IMR-90 (cell line): ENCODE measurements at regions not wholly inside any gene's neighbourhood (a gene's known extent, or its start where the extent isn't known, plus 50 kb on each side); places are given as distances from the start of the nearest gene placed in this dataset.

ENCODE experiments used
- ATAC-seq: fragments of 200-7000 bp; cut with Tn5 transposase; 2 replicates; pipeline ENCODE4 v1.9.1; 2020; ENCODE audit warnings: low read depth, mild to moderate bottlenecking, moderate library complexity
- BruUV-seq: library from RNA; stranded (reverse); fragments of 400-500 nt; replicated peaks from 2 replicates; lab custom pipeline; 2021; lab: Mats Ljungman, UMichigan
- CTCF ChIA-PET: fragments of 300-600 bp; formaldehyde crosslinking; extraction: SDS; loops from one replicate; lab custom pipeline; 2021; ENCODE audit warnings: antibody characterized with exemption; lab: Yijun Ruan, JAX
- POLR2A ChIA-PET: fragments of 300-600 bp; sonication (Branson Sonifier 250); formaldehyde crosslinking; loops from one replicate; lab custom pipeline; 2022; ENCODE audit warnings: antibody characterized with exemption; ENCODE audit not compliant: unreplicated experiment; lab: Charles Lee
- DNase-seq: peaks from one replicate; pipeline ENCODE4 v3.0.0; 2013
- H2AFZ ChIP-seq: replicated peaks from 2 replicates; pipeline ENCODE3; 2013; ENCODE audit warnings: low read length, mild to moderate bottlenecking; ENCODE audit not compliant: poor library complexity
- H2AK5ac ChIP-seq: 2 replicates; pipeline ENCODE4 v1.6.1; 2013; ENCODE audit warnings: low read depth, low read length, inconsistent platforms
- H2AK9ac ChIP-seq: replicated peaks from 2 replicates; pipeline ENCODE3; 2013; ENCODE audit warnings: mild to moderate bottlenecking, low read depth, low read length, moderate library complexity; ENCODE audit not compliant: poor library complexity
- H2BK120ac ChIP-seq: 2 replicates; pipeline ENCODE4 v1.6.1; 2013; ENCODE audit warnings: low read depth, low read length, inconsistent platforms
- H2BK15ac ChIP-seq: 3 replicates; pipeline ENCODE4 v1.6.1; 2013; ENCODE audit warnings: low read depth, low read length, inconsistent platforms
- H2BK20ac ChIP-seq: 2 replicates; pipeline ENCODE4 v1.6.1; 2013; ENCODE audit warnings: low read depth, mild to moderate bottlenecking, inconsistent platforms, low read length, moderate library complexity
- H2BK5ac ChIP-seq: 2 replicates; pipeline ENCODE4 v1.6.1; 2013; ENCODE audit warnings: mild to moderate bottlenecking, low read depth, low read length, inconsistent platforms; ENCODE audit not compliant: poor library complexity, severe bottlenecking
- H3K14ac ChIP-seq: replicated peaks from 2 replicates; pipeline ENCODE4 v1.6.1; 2013; ENCODE audit warnings: low read depth, low read length, inconsistent platforms
- H3K18ac ChIP-seq: 2 replicates; pipeline ENCODE4 v1.6.1; 2013; ENCODE audit warnings: low read depth, low read length, control low read depth
- H3K23ac ChIP-seq: 2 replicates; pipeline ENCODE4 v1.6.1; 2013; ENCODE audit warnings: low read depth, low read length, inconsistent platforms
- H3K27ac ChIP-seq: 2 replicates; pipeline ENCODE4 v1.5.1; 2013; ENCODE audit warnings: mild to moderate bottlenecking, control low read depth, low read length; ENCODE audit not compliant: insufficient read depth
- H3K27me3 ChIP-seq: 2 replicates; pipeline ENCODE4 v1.6.1; 2013; ENCODE audit warnings: low read length; ENCODE audit not compliant: control insufficient read depth, insufficient read depth
- H3K36me3 ChIP-seq: 2 replicates; pipeline ENCODE4 v1.6.1; 2013; ENCODE audit warnings: low read length, mixed read lengths; ENCODE audit not compliant: control insufficient read depth, insufficient read depth
- H3K4ac ChIP-seq: 2 replicates; pipeline ENCODE4 v1.6.1; 2013; ENCODE audit warnings: low read depth, low read length, inconsistent platforms
- H3K4me1 ChIP-seq: 2 replicates; pipeline ENCODE4 v1.6.1; 2013; ENCODE audit warnings: low read length, mixed read lengths; ENCODE audit not compliant: control insufficient read depth, insufficient read depth
- H3K4me2 ChIP-seq: 2 replicates; pipeline ENCODE4 v1.6.1; 2013; ENCODE audit warnings: low read depth, mild to moderate bottlenecking, control low read depth, low read length, moderate library complexity
- H3K4me3 ChIP-seq: 2 replicates; pipeline ENCODE4 v1.5.1; 2013; ENCODE audit warnings: low read depth, mild to moderate bottlenecking, control low read depth, low read length, moderate library complexity; ENCODE audit not compliant: insufficient read depth
- H3K56ac ChIP-seq: 2 replicates; pipeline ENCODE4 v1.6.1; 2013; ENCODE audit warnings: low read length, inconsistent platforms; ENCODE audit not compliant: insufficient read depth; ENCODE audit errors: extremely low read depth
- H3K79me1 ChIP-seq, 2 experiments: 2 replicates each; pipeline ENCODE4 v1.6.1; 2013; ENCODE audit warnings: low read length in 2 of 2, inconsistent platforms in 1 of 2, low read depth in 1 of 2
- H3K9ac ChIP-seq: 2 replicates; pipeline ENCODE4 v1.6.1; 2013; ENCODE audit warnings: low read depth, low read length, control low read depth
- H3K9me1 ChIP-seq: 2 replicates; pipeline ENCODE4 v1.6.1; 2013; ENCODE audit warnings: low read length, inconsistent platforms; ENCODE audit not compliant: insufficient read depth
- H3K9me3 ChIP-seq: 2 replicates; pipeline ENCODE4 v1.6.1; 2013; ENCODE audit warnings: low read length; ENCODE audit not compliant: control insufficient read depth, insufficient read depth
- H4K20me1 ChIP-seq: 2 replicates; pipeline ENCODE4 v1.6.1; 2013; ENCODE audit warnings: low read length, inconsistent platforms; ENCODE audit not compliant: insufficient read depth
- H4K5ac ChIP-seq: 2 replicates; pipeline ENCODE4 v1.6.1; 2013; ENCODE audit warnings: mild to moderate bottlenecking, low read depth, low read length, control low read depth
- H4K8ac ChIP-seq, 2 experiments: 2 replicates each; pipeline ENCODE4 v1.6.1; 2013; ENCODE audit warnings: low read depth in 2 of 2, low read length in 2 of 2, control low read depth in 1 of 2, inconsistent platforms in 1 of 2
- H4K91ac ChIP-seq: 2 replicates; pipeline ENCODE4 v1.6.1; 2013; ENCODE audit warnings: low read depth, low read length, inconsistent platforms; ENCODE audit not compliant: insufficient read depth
- WGBS, 2 experiments: methylation state at CpG; one replicate each; pipeline versions ENCODE4 v1.1.5 to v1.1.7; 2013; ENCODE audit warnings: missing lambda C conversion rate in 2 of 2; ENCODE audit not compliant: insufficient read length in 1 of 2; ENCODE audit errors: extremely low coverage in 2 of 2; 5-methylcytosine and 5-hydroxymethylcytosine counted together
- dilution Hi-C: fragments of 300-500 bp; cut with HindIII; formaldehyde crosslinking; loops from one replicate; pipeline ENCODE4 v1.14.3; 2018; ENCODE audit warnings: low sequenced_read_pairs; ENCODE audit not compliant: unreplicated experiment
- in situ Hi-C: fragments of 300-500 bp; cut with MboI; formaldehyde crosslinking; loops from 3 replicates; pipeline ENCODE4 v1.14.3; 2019; ENCODE audit warnings: low sequenced_read_pairs, inconsistent platforms, mixed read lengths
- intact Hi-C: fragments of 100-400 bp; cut with micrococcal nuclease; formaldehyde crosslinking; loops from 2 replicates; pipeline ENCODE4 v1.10.0; 2022
- TF ChIP-seq, protein P1 (sequence below): fragments of 150-350 bp; IDR thresholded peaks from 2 replicates; pipeline ENCODE4 v1.6.1; 2016; ENCODE audit warnings: low read depth, mild to moderate bottlenecking, low read length, moderate library complexity, borderline replicate concordance

DNA sequence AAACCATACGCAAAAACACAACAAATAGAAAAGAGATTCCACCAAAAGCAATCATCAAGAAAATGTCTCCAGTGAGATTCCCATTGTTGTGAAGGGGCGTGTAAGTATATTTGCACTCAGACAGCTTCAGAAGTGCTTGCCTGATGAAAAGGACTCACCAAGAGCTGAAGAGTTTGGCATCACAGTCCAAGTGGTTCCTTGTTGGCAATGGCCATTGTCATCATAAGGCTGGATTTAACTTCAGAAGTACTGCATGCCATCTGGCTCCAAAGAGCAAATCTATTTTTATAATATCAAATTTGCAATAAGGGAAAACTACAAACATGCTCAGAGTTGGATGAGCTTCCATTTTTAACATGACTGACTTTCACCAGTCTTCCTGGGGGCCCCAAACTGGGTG is 505.3 kb upstream of the NR2F2 start:
- ATAC-seq = no peak
- BruUV-seq = no TSS peak
- no CpG with 5 or more reads among the region's 2 CpGs for WGBS, 2 experiments
- no peak overlapping the region for H2BK5ac ChIP-seq
- no peak overlapping the region for H4K5ac ChIP-seq
- H2BK15ac ChIP-seq = no peak overlapping the region
- H3K9ac ChIP-seq = no peak overlapping the region
- H2AFZ ChIP-seq = no peak overlapping the region
- H3K27me3 ChIP-seq = no peaks in the 10 kb centered on the region
- TF ChIP-seq, protein P1, sequence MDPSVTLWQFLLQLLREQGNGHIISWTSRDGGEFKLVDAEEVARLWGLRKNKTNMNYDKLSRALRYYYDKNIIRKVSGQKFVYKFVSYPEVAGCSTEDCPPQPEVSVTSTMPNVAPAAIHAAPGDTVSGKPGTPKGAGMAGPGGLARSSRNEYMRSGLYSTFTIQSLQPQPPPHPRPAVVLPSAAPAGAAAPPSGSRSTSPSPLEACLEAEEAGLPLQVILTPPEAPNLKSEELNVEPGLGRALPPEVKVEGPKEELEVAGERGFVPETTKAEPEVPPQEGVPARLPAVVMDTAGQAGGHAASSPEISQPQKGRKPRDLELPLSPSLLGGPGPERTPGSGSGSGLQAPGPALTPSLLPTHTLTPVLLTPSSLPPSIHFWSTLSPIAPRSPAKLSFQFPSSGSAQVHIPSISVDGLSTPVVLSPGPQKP = no peak
- H2BK20ac ChIP-seq = no peak overlapping the region
- H4K91ac ChIP-seq = no peak overlapping the region
- no peaks in the 10 kb centered on the region for H3K79me1 ChIP-seq
- H3K4me1 ChIP-seq = no peaks in the 10 kb centered on the region
- H3K23ac ChIP-seq = no peak overlapping the region
- no peaks in the 10 kb centered on the region for H3K9me1 ChIP-seq
- H2BK120ac ChIP-seq = no peak overlapping the region
- H3K27ac ChIP-seq = no peak overlapping the region
- no peaks in the 10 kb centered on the region for H3K36me3 ChIP-seq
- no peak overlapping the region for H3K18ac ChIP-seq
- H3K14ac ChIP-seq = no peak overlapping the region
- no peaks in the 10 kb centered on the region for H3K9me3 ChIP-seq
- no peak overlapping the region for H3K4me3 ChIP-seq
- no peak for DNase-seq
- H4K20me1 ChIP-seq = no peaks in the 10 kb centered on the region
- dilution Hi-C loops (no loop called here), in situ Hi-C loops (no loop called here), intact Hi-C loops (no loop called here)
- no peak overlapping the region for H3K56ac ChIP-seq
- H2AK5ac ChIP-seq = no peak overlapping the region
- no peak overlapping the region for H3K4ac ChIP-seq
- H4K8ac ChIP-seq = no peak overlapping the region
- H3K4me2 ChIP-seq = no peak overlapping the region
- POLR2A ChIA-PET = no interaction called here
- no peak overlapping the region for H2AK9ac ChIP-seq
- CTCF ChIA-PET = interaction anchor here (0.6 to 0.9 kb wide), 2 partner anchors 8 to 9 kb away, joined by 3 to 4 read pairs; no protein-coding TSS in a partner anchor
